GM21786 (cell line): ENCODE measurements at regions not wholly inside any gene's neighbourhood (a gene's known extent, or its start where the extent isn't known, plus 50 kb on each side); places are given as distances from the start of the nearest gene placed in this dataset.

ENCODE experiments used
- ATAC-seq: cut with Tn5 transposase; IDR thresholded peaks from one replicate; pipeline ENCODE4 v1.9.1; 2021; ENCODE audit not compliant: unreplicated experiment

GRCh38 chr15:95359966-95360365, 970.5 kb upstream of the NR2F2 start:
- no peak for ATAC-seq

GRCh38 chr15:95362306-95362705, 968.2 kb upstream of the NR2F2 start:
- ATAC-seq = no peak

- no peak for ATAC-seq
These were observed 966.9 kb upstream of the NR2F2 start for GRCh38 chr15:95363646-95364045.

- no peak for ATAC-seq
These were observed 964.9 kb upstream of the NR2F2 start for GRCh38 chr15:95365511-95366107.

- no peak for ATAC-seq
These were observed 962.3 kb upstream of the NR2F2 start for GRCh38 chr15:95368191-95368590.

- ATAC-seq = no peak
These were observed 961.5 kb upstream of the NR2F2 start for GRCh38 chr15:95368755-95369601.

- no peak for ATAC-seq
These were observed 960.2 kb upstream of the NR2F2 start for GRCh38 chr15:95370291-95370690.

- no peak for ATAC-seq
These were observed 958.8 kb upstream of the NR2F2 start for GRCh38 chr15:95371664-95372063.

- no peak for ATAC-seq
These were observed 955.2 kb upstream of the NR2F2 start for GRCh38 chr15:95375281-95375680.

- no peak for ATAC-seq
These were observed 953.1 kb upstream of the NR2F2 start for GRCh38 chr15:95377258-95377852.

GRCh38 chr15:95394186-95395067, 936.1 kb upstream of the NR2F2 start:
- no peak for ATAC-seq

- ATAC-seq = no peak
These were observed 930.1 kb upstream of the NR2F2 start for GRCh38 chr15:95400428-95400827.

- ATAC-seq = no peak
These were observed 928.9 kb upstream of the NR2F2 start for GRCh38 chr15:95401587-95401986.

GRCh38 chr15:95405447-95405846, 925.1 kb upstream of the NR2F2 start:
- ATAC-seq = no peak

- no peak for ATAC-seq
These were observed 923.0 kb upstream of the NR2F2 start for GRCh38 chr15:95407534-95407933.

- ATAC-seq = no peak
These were observed 921.3 kb upstream of the NR2F2 start for GRCh38 chr15:95409211-95409610.

GRCh38 chr15:95409626-95410310, 920.7 kb upstream of the NR2F2 start:
- no peak for ATAC-seq

GRCh38 chr15:95410757-95411156, 919.7 kb upstream of the NR2F2 start:
- no peak for ATAC-seq

- ATAC-seq = no peak
These were observed 913.9 kb upstream of the NR2F2 start for GRCh38 chr15:95416576-95416975.

GRCh38 chr15:95417761-95418160, 912.7 kb upstream of the NR2F2 start:
- no peak for ATAC-seq

GRCh38 chr15:95422255-95422654, 908.2 kb upstream of the NR2F2 start:
- no peak for ATAC-seq
